Psoas muscle (tissue), 7 donors: ENCODE measurements at regions not wholly inside any gene's neighbourhood (a gene's known extent, or its start where the extent isn't known, plus 50 kb on each side); places are given as distances from the start of the nearest gene placed in this dataset.
"Not testable (repeated sequence)": the region's sequence is repeated elsewhere in the genome, so short reads cannot be mapped to it uniquely, and the experiment has no call there.

Source experiments
- ATAC-seq, 4 donors: fragments of 200-7000 bp; cut with Tn5 transposase; one replicate each; pipeline ENCODE4 v1.9.1; 2020; ENCODE audit warnings: moderate library complexity in 3 of 4, mild to moderate bottlenecking in 2 of 4
- DNase-seq, 2 donors: peaks; one replicate each; pipeline ENCODE4 v3.0.0-alpha.2; 2020
- H3K27ac ChIP-seq: fragments of 200-600 bp; one replicate; pipeline ENCODE4 v1.8.0; 2022
- H3K27me3 ChIP-seq, 3 donors: fragments of 200-600 bp in 1 of 3; one replicate each; pipeline versions ENCODE4 v1.6.1 to v1.8.0; 2013 to 2022; ENCODE audit warnings: low read length in 2 of 3, mild to moderate bottlenecking in 2 of 3, moderate library complexity in 1 of 3; ENCODE audit not compliant: insufficient read depth in 3 of 3
- H3K36me3 ChIP-seq, 2 donors: fragments of 200-600 bp in 1 of 2; one replicate each; pipeline versions ENCODE4 v1.6.1 to v1.8.0; 2013 to 2022; ENCODE audit warnings: low read depth in 1 of 2, mild to moderate bottlenecking in 1 of 2, moderate library complexity in 1 of 2; ENCODE audit not compliant: insufficient read depth in 1 of 2
- H3K4me1 ChIP-seq: fragments of 200-600 bp; one replicate; pipeline ENCODE4 v1.8.0; 2022
- H3K4me3 ChIP-seq: fragments of 200-600 bp; one replicate; pipeline ENCODE4 v1.8.0; 2022; ENCODE audit warnings: mild to moderate bottlenecking
- H3K9me3 ChIP-seq: fragments of 200-600 bp; one replicate; pipeline ENCODE4 v1.8.0; 2022
- CTCF ChIP-seq: fragments of 200-600 bp; IDR thresholded peaks from one replicate; pipeline ENCODE4 v1.8.0; 2022; ENCODE audit warnings: antibody characterized with exemption
- WGBS, 3 donors: extraction: QIAGEN DNeasy Blood & Tissue Kit; methylation state at CpG; one replicate each; pipeline versions ENCODE4 v1.1.6 to v1.1.7; 2013; 5-methylcytosine and 5-hydroxymethylcytosine counted together
- intact Hi-C, 2 donors: fragments of 100-400 bp; cut with DNase I; formaldehyde crosslinking; loops; one replicate each; pipeline versions ENCODE4 v1.11.0 to v1.14.2; 2022
- donor health status: healthy with polysubstance abuse.
- donor health status: DM: no; HTN: no; CAD: no; lungs with moderate emphysema.
- donor health status: Bipolar disorder and iron deficiency.
- donor health status: healthy.
- donor health status: DM: yes; HTN: yes; CAD: no.
- donor health status: DM: no; HTN: no; CAD: no.
- donor health status: DM: yes; HTN: yes; CAD: no.

- intact Hi-C loops: no loop called here
- ATAC-seq (no peak), DNase-seq (no peak)
- no peak for TF ChIP-seq CTCF
- no peak overlapping the region for H3K4me3 ChIP-seq
- H3K27me3 ChIP-seq: no peaks in the 10 kb centered on the region
- no peaks in the 10 kb centered on the region for H3K9me3 ChIP-seq
- 55 to 71% (median 60%) methylated on average over 3 of the region's 3 CpGs for WGBS, 3 donors
- no peaks in the 10 kb centered on the region for H3K4me1 ChIP-seq
- no peaks in the 10 kb centered on the region for H3K36me3 ChIP-seq
- no peak overlapping the region for H3K27ac ChIP-seq
These were observed 186.9 kb upstream of the FLRT2 start for GRCh38 chr14:85342858-85343607.

GRCh38 chr14:85344171-85344570, 185.8 kb upstream of the FLRT2 start:
- TF ChIP-seq CTCF: no peak
- H3K9me3 ChIP-seq: no peaks in the 10 kb centered on the region
- H3K4me3 ChIP-seq: no peak overlapping the region
- H3K4me1 ChIP-seq: no peaks in the 10 kb centered on the region
- ATAC-seq (no peak), DNase-seq (no peak)
- H3K36me3 ChIP-seq: no peaks in the 10 kb centered on the region
- no peak overlapping the region for H3K27ac ChIP-seq
- intact Hi-C loops: no loop called here
- no peaks in the 10 kb centered on the region for H3K27me3 ChIP-seq
- 35 to 50% (median 40%) methylated on average over 5 of the region's 5 CpGs for WGBS, 3 donors

GRCh38 chr14:85344847-85345570, 184.9 kb upstream of the FLRT2 start:
- Histone ChIP-seq H3K27ac (no peak overlapping the region), H3K4me1 (no peaks in the 10 kb centered on the region), H3K36me3 (no peaks in the 10 kb centered on the region), H3K27me3 (no peaks in the 10 kb centered on the region), H3K4me3 (no peak overlapping the region), H3K9me3 (no peaks in the 10 kb centered on the region)
- DNase-seq (no peak), ATAC-seq (no peak)
- TF ChIP-seq CTCF: no peak
- intact Hi-C loops: no loop called here
- WGBS, 3 donors: 39 to 59% (median 42%) methylated on average over 6 of the region's 6 CpGs

- Histone ChIP-seq H3K4me3 (no peak overlapping the region), H3K27ac (no peak overlapping the region), H3K27me3 (no peaks in the 10 kb centered on the region), H3K9me3 (no peaks in the 10 kb centered on the region), H3K4me1 (no peaks in the 10 kb centered on the region), H3K36me3 (no peaks in the 10 kb centered on the region)
- WGBS, 3 donors: 65 to 80% (median 75%) methylated on average over 3 of the region's 3 CpGs
- ATAC-seq (no peak), DNase-seq (no peak)
- intact Hi-C loops: no loop called here
- TF ChIP-seq CTCF: no peak
These were observed 179.3 kb upstream of the FLRT2 start for GRCh38 chr14:85350667-85351066.

- H3K27me3 ChIP-seq, intact Hi-C loops, H3K27ac ChIP-seq, H3K9me3 ChIP-seq, H3K4me1 ChIP-seq, H3K36me3 ChIP-seq, H3K4me3 ChIP-seq, ATAC-seq: not testable (repeated sequence)
- WGBS, 3 donors: 92 to 97% (median 96%) methylated on average over 20 to 26 of the region's 26 CpGs
- peak in 1 of 2 donors; percentile 42 for DNase-seq
These were observed 177.4 kb upstream of the FLRT2 start for GRCh38 chr14:85352588-85352987.
